ENCODE measurements at regions not wholly inside any gene's neighbourhood (a gene's known extent, or its start where the extent isn't known, plus 50 kb on each side); places are given as distances from the start of the nearest gene placed in this dataset.

DNA sequence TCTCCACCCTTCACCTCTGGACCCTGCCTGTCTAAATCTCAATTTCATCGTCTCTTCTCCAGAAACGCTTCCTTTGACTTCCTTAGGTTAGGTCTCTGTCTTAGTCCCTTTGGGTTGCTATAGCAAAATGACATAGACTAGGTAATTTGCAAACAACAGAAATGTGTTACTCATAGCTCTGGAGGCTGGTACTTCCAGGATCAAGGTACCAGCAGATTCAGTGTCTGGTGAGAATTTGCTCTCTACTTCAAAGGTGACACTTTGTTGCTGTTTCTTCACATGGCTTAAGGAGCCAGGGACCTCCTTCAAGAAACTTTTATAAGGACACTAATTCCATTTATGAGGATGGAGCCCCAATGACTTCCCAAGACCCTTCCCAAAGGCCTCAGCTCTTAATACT, 145.1 kb upstream of the IMPG1 start:
- Histone ChIP-seq H3K9ac (replicated peaks; ENCODE audit: extremely low read depth, insufficient read depth, low read length) (no peak overlapping the region), H3K4me2 (ENCODE audit: insufficient read depth, low read length) (no peak overlapping the region), H3K27me3 (ENCODE audit: control insufficient read depth in 2 of 2, insufficient read depth in 2 of 2, low read length in 2 of 2) (no peaks in the 10 kb centered on the region), H3K9me3 (replicated peaks; ENCODE audit: control insufficient read depth, insufficient read depth, low read length) (no peaks in the 10 kb centered on the region), H3K27ac (ENCODE audit: insufficient read depth, low read depth, low read length) (no peak overlapping the region), H3K4me3 (replicated peaks in 1 of 3; ENCODE audit: insufficient read depth in 1 of 3, low read depth in 1 of 3, low read length in 3 of 3) (no peak overlapping the region), H2AFZ (ENCODE audit: low read depth, low read length) (no peak overlapping the region), H3K4me1 (ENCODE audit: control insufficient read depth, extremely low read depth, insufficient read depth, low read length) (no peaks in the 10 kb centered on the region), H3K9me1 (replicated peaks; ENCODE audit: control insufficient read depth, extremely low read depth, insufficient read depth, low read length) (no peaks in the 10 kb centered on the region), H4K20me1 (replicated peaks; ENCODE audit: control insufficient read depth, extremely low read depth, insufficient read depth, low read length) (no peaks in the 10 kb centered on the region), H3K36me3 (ENCODE audit: control insufficient read depth in 2 of 2, extremely low read depth in 1 of 2, insufficient read depth in 2 of 2, low read length in 2 of 2) (no peaks in the 10 kb centered on the region), H3K79me2 (ENCODE audit: control insufficient read depth, insufficient read depth, low read length) (no peaks in the 10 kb centered on the region)
- ChIA-PET CTCF (no interaction called here), POLR2A (no interaction called here)
- TF ChIP-seq FOS (IDR thresholded peaks at IDR 0.05; ENCODE audit: borderline replicate concordance, insufficient read depth, low read length), result no peak
- TF ChIP-seq POLR2AphosphoS5 (IDR thresholded peaks at IDR 0.05; ENCODE audit: insufficient read depth, low read depth, low read length), result no peak
- no peak for TF ChIP-seq MYC (IDR thresholded peaks at IDR 0.05; ENCODE audit: low read depth, low read length)
- TF ChIP-seq GATA2 (IDR thresholded peaks at IDR 0.05; ENCODE audit: insufficient read depth, insufficient read length, low read depth, low read length), result no peak
- TF ChIP-seq JUN (IDR thresholded peaks at IDR 0.05; ENCODE audit: borderline replicate concordance, insufficient read depth, insufficient read length, low read depth), result no peak
- no peak for TF ChIP-seq MAX (IDR thresholded peaks at IDR 0.05; ENCODE audit: insufficient read depth, insufficient read length)
- no peak for TF ChIP-seq EZH2 (IDR thresholded peaks at IDR 0.05; ENCODE audit: borderline replicate concordance, low read depth, low read length, severe bottlenecking)
- TF ChIP-seq POLR2A (IDR thresholded peaks at IDR 0.05; ENCODE audit: low read depth, low read length), result no peak
- TF ChIP-seq CTCF (IDR thresholded peaks at IDR 0.05; ENCODE audit: extremely low read depth in 1 of 2, insufficient read depth in 1 of 2, low read depth in 1 of 2, low read length in 2 of 2), result no peak
- DNase-seq (ENCODE audit: low read depth, low spot score) (no peak), FAIRE-seq (no peak)
- no TSS peak for BruUV-seq (replicated peaks)
- dilution Hi-C loops (cut with MboI; ENCODE audit: extremely low pct_ligation_motif_present, low sequenced_read_pairs), result no loop called here
- intact Hi-C loops (cut with micrococcal nuclease), result no loop called here

Data from endothelial cell of umbilical vein (primary cell).